ENCODE measurements at regions not wholly inside any gene's neighbourhood (a gene's known extent, or its start where the extent isn't known, plus 50 kb on each side); places are given as distances from the start of the nearest gene placed in this dataset.
"Not testable (repeated sequence)": the region's sequence is repeated elsewhere in the genome, so short reads cannot be mapped to it uniquely, and the experiment has no call there.

DNA sequence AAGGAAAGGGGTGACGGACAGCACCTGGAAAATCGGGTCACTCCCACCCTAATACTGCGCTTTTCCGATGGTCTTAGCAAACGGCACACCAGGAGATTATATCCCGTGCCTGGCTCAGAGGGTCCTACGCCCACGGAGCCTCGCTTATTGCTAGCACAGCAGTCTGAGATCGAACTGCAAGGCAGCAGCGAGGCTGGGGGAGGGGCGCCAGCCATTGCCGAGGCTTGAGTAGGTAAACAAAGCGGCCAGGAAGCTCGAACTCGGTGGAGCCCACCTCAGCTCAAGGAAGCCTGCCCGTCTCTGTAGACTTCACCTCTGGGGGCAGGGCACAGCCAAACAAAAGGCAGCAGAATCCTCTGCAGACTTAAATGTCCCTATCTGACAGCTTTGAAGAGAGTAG lies 91.5 kb upstream of the MBIP start:
- not testable (repeated sequence) for DNase-seq (ENCODE audit: low spot score)

DNA sequence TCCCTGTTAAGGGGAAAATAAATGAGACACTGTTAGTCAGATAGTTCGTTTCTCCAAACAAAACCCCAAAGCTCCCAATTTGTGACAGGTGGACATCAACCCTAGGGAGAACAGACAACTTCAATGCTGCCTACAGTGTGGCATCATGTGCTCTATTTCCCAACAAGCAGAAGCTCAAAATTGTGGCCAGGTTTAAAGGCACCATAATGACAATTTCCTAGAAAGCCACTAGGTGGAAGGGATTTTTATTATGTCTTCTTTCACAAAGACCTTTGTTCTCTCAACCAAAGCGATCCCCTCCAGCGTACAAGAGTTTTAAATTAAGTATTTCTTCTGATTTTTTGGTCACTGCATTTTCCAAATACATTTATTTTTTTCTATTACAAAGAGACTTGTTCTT lies 88.0 kb upstream of the MBIP start:
- no peak for DNase-seq (ENCODE audit: low spot score)

DNA sequence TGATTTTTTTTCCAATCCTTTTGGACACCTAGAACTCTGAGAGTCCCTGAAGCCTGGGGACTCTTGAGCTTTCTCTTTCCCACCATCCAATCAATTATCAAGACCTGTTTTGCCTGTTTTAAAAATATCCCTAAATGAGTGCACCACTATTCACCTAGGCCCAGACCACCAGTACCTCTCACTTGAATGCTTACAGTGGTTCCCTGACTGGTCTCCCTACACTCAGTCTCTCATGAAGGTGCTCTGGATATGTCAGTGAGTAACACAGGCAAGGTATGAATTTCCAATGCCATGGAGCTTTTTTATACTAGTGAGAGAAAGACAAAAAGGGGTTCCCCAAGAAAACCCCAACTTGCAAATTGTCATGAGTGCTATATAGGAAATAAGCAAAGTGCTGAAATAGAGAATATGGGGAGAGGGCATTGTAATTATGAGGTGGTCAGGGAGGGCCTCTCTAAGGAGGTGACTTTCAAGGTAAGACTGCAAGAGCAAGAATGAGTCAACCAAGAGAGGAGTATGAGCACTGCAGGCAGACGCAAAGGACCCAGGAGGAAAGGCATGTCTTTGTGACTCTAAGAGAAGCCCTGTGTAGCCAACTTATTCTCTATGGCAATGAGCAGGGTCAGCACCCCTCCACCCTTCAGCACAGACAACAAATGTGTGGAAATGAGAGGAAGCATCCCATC lies 85.3 kb upstream of the MBIP start:
- DNase-seq (ENCODE audit: low spot score): no peak

DNA sequence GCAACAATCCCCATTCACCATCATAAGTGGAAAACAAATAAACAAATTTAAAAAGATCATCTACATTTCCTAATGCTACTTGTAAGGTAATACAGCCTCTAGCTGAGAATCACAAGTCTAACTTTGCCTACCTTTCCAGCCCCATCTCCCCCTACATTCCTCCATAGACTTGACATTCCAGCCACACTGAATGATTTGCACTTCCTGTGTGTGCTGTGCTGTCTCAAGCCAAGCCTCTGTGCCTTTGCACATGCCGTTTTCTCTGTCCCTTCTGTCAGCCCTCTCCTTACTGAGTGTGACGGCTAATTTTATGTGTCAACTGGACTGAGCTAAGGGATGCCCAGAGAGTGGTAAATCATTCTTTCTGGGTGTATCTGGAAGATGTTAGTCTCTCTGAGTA lies 82.4 kb upstream of the MBIP start:
- no peak for DNase-seq (ENCODE audit: low spot score)

DNA sequence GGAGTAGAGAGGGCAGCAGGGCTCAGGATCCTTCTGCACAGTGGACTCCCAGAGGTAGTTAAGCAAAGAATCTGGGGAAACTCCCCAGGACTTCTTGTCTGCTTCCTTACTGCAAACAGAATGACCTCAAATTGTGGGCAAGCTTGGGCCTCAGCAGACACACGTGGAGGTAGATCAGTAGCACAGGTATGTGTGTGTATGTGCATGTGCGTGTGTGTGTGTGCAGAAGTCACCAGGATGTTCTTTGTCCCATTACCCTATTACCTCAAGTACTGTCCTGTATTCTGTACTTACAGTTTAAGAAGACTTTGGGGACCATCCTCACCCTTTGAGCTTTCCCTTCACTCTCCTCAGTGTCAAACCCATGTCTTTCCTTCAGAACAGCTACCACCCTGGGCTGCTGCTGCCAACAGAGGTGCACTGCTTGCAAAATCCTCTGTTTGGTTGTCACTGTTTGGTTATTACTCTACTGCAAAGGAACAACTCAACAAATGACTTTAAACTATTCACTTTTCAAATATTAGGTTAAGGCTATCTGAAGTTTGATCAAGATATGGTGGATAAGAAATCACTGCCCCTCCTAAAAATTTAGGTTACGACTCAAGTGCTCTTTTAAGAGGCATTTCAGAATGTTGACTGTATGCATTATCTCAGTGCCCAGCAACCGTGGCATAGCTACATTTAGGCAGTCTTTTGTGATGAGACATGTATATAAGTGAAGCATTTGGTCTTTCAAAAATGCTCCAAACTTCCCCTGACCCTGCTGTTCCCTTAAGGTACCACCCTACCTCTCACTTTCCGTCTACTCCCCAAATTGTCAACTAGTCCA lies 78.2 kb upstream of the MBIP start:
- no peak for DNase-seq (ENCODE audit: low spot score)

DNA sequence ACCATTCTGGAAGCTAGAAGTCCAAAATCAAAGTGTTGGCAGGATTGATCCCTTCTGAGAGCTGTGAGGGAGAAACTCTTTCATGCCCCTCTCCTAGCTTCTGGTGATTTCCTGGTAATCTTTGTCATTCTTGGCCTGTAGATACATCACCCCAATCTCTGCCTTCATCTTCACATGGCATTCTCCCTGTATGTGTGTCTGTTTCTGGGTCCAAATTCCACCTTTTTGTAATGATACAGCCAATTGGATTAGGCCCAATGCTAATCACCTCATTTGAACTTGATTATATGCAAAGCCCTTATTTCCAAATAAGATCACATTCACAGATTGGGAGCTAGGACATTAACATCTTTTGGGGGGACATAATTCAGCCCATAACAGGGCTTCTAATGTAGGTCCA lies 76.9 kb upstream of the MBIP start:
- DNase-seq (ENCODE audit: low spot score): no peak

DNA sequence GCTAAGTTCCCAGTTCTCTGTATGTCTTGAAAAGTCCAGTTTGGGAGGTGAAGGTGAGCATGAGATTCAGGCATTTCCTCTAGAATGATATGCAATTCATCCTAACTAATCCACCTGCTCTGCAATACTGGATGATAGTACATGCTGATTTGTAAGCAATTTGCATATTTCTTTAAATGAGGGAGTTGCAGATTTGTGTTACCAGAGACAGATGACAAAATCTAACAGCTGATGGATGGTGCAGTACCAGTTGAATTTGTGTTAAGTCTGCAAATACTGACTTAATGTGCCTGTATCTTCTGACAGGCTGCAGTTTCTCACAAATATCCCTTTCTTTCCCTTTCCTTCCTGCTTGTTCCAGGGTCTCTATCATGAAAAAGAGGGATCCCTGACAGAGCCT lies 76.4 kb upstream of the MBIP start:
- no peak for DNase-seq (ENCODE audit: low spot score)

DNA sequence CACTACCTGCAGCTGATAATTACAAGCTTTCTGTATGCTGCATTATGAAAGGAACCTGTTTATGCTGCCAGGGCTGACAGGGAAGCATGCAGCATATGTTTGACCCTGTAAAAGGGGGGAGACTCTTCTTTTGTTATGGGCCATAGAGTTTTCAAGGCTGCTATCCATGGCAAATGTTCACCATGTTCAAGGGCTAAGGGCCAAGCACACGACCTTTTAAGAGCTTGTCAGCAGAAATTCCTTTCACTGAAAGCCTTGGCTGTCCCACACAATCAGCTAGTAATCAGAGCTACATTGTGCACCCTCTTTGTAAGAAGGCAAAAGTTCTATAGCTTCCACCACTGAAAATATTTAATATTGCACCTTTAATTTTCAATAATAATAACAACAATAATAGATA lies 74.2 kb upstream of the MBIP start:
- DNase-seq (ENCODE audit: low spot score): no peak

DNA sequence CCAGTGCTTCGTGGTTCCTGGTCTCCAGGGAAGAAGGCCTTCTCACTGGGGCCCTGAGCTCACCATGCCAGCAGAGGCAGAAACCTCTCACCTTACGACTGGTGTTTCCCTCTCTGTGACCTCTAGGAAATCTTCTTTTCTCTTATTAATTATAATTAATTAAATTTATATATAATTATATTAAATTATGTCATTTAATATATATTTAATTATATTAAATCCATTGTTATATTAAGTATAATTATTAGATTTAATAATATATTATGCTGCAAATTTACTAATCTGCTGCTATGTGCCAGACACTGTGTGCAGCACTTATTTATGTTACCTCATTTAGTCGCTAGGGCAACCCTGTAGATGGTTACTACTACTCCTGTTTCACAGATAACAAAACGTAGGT lies 70.3 kb upstream of the MBIP start:
- DNase-seq (ENCODE audit: low spot score): no peak

DNA sequence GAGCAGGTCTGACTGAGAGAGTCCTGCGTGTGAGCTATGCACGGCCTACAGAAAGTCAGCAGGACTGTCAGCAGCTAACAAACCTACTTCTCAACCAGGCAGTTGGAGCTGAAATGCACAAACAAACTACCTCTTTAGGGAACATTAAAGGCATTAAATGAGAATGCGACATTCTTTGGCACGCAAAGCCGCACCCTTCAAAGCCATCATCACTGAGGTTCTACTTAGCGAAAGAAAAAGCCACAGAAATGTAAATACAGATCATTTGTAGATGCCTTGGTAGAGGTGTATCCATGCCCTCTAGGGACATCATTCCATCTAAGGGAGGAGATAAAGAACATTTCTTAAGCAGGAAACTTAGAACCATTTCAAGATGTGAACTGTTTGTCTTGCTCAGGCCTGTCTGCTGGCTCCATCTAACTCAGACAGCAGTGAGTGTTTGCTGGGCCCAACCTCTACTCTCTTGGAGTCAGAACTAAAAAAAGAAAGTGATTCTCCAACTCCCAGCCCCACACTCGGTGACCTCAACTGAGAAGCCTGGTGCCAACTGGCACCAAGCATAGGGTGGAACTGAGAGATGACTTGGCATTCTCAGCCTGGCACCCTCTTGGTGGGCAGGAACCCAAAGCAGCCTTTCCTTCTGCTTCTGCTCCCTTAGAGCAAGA lies 63.5 kb upstream of the MBIP start:
- DNase-seq (ENCODE audit: low spot score): no peak

DNA sequence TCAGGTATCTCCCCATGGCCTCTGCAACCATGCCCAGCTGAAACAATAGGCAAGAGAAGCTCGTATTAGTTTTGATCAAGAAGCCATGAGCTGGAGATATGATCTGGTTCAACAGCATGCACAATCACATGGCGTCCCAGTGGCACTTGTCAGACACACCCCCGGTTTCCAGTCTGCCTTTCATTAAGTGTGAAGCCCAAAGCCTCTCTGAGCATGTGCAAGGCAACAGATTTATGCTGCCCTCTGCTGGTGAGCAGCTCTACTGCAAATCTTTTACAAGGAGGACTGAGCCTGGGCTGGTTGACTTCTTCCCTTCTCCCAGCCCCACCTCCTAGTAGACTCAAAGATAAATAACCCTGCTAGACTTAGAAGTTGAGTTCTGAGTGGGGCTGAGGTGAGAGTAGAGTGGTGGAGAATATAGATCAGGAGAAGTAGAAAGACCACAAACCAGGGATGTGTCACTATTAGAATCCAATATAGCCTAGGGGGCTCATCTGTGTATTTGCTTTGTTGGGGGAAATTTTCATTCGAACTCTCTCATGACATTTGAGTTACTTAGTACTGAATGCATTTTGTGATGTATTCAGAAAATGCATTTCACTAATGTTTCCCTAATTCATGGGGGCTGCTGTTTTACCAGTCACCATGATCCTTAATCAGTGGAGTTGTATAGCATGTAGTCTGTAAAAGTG lies 53.7 kb upstream of the MBIP start:
- peak; percentile 62 for DNase-seq (ENCODE audit: low spot score)
